GM18511 (cell line): ENCODE measurements at regions not wholly inside any gene's neighbourhood (a gene's known extent, or its start where the extent isn't known, plus 50 kb on each side); places are given as distances from the start of the nearest gene placed in this dataset.

Source experiments
- ATAC-seq: cut with Tn5 transposase; IDR thresholded peaks from one replicate; pipeline ENCODE4 v1.9.1; 2021; ENCODE audit warnings: mild to moderate bottlenecking, moderate library complexity; ENCODE audit not compliant: unreplicated experiment

GRCh38 chr3:159593927-159594605 lies 394.6 kb upstream of the IL12A start:
- no peak for ATAC-seq

- no peak for ATAC-seq
Observed at GRCh38 chr3:159600291-159600690, 388.3 kb upstream of the IL12A start.

GRCh38 chr3:159604151-159604581 lies 384.5 kb upstream of the IL12A start:
- ATAC-seq, result no peak

GRCh38 chr3:159605101-159605500 lies 383.5 kb upstream of the IL12A start:
- no peak for ATAC-seq

- no peak for ATAC-seq
Observed at GRCh38 chr3:159605776-159606175, 382.9 kb upstream of the IL12A start.

- no peak for ATAC-seq
Observed at GRCh38 chr3:159607856-159608255, 380.8 kb upstream of the IL12A start.

- ATAC-seq, result no peak
Observed at GRCh38 chr3:159608311-159608710, 380.3 kb upstream of the IL12A start.

- no peak for ATAC-seq
Observed at GRCh38 chr3:159609625-159610024, 379.0 kb upstream of the IL12A start.

GRCh38 chr3:159616234-159616825 lies 372.3 kb upstream of the IL12A start:
- no peak for ATAC-seq

GRCh38 chr3:159619341-159619885 lies 369.2 kb upstream of the IL12A start:
- ATAC-seq, result no peak

- no peak for ATAC-seq
Observed at GRCh38 chr3:159620281-159620680, 368.4 kb upstream of the IL12A start.

GRCh38 chr3:159620873-159621272 lies 367.8 kb upstream of the IL12A start:
- no peak for ATAC-seq

- no peak for ATAC-seq
Observed at GRCh38 chr3:159624616-159625015, 364.0 kb upstream of the IL12A start.

- no peak for ATAC-seq
Observed at GRCh38 chr3:159625594-159625993, 363.0 kb upstream of the IL12A start.

- no peak for ATAC-seq
Observed at GRCh38 chr3:159626598-159626997, 362.0 kb upstream of the IL12A start.

GRCh38 chr3:159627229-159627628 lies 361.4 kb upstream of the IL12A start:
- ATAC-seq, result no peak

GRCh38 chr3:159627634-159628033 lies 361.0 kb upstream of the IL12A start:
- no peak for ATAC-seq

- ATAC-seq, result no peak
Observed at GRCh38 chr3:159629329-159630084, 359.1 kb upstream of the IL12A start.

GRCh38 chr3:159631226-159631625 lies 357.4 kb upstream of the IL12A start:
- no peak for ATAC-seq

- no peak for ATAC-seq
Observed at GRCh38 chr3:159632128-159632527, 356.5 kb upstream of the IL12A start.

- ATAC-seq, result no peak
Observed at GRCh38 chr3:159632851-159633250, 355.8 kb upstream of the IL12A start.

GRCh38 chr3:159634483-159634882 lies 354.2 kb upstream of the IL12A start:
- no peak for ATAC-seq
